ENCODE measurements at regions not wholly inside any gene's neighbourhood (a gene's known extent, or its start where the extent isn't known, plus 50 kb on each side); places are given as distances from the start of the nearest gene placed in this dataset.
A peak's percentile ranks its signal among the peaks of the same experiment; 100 is the strongest.

DNA sequence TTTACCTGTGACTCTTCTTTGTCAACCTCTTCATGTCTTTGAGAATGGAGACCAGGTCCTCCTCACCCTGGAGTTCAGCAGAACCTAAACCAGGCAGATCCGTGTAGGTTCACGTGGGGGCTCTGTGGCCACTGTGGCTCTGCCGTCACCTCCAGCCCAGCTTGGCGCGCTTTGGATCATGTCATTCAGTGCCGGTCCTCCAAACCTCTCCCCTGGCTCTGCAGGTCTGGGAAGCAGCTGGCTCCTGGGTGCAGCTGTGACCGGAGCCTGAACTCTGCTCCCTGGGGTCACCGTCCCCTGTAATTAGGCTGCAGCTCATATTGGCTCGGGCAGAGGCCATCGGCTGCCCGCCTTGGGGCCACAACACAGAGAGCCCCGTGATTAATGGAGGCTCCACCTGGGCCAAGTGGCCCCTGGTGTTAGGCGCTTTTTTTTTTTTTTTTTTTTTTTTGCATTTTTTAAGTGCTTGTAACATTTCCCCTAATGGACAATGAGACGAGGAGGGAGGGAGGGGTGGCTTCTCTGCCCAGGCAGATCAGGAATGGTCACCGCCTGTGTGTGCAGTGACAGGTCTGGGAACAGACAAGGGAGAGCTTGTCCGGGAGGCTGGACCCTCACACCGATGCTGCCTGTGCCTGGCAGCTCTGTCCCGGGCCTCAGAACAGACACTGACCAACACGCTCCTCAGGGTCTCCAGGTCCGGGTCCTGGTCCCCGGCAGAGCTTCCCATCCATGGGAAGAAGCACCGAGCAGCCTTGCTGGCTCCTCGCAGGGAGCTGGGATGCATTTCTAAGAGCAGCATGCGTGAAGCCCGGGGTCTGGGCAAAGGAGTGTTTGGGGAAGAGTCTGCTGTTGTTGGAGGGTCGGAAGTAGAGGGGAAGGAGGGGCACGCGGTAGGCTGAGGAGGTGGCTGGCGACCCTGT is 247.9 kb downstream of the SEC14L1 start:
- peak in 1 of 2 donors; percentile 8 for ATAC-seq (ENCODE audit: low read depth in 2 of 2)
- Histone ChIP-seq H3K4me3 (ENCODE audit: low read depth, low read length) (no peak overlapping the region), H3K4me1 (ENCODE audit: control insufficient read depth, insufficient read depth, low read length, poor library complexity, severe bottlenecking) (peaks cover 76% of the 10 kb centered on the region), H3K9me3 (ENCODE audit: control insufficient read depth in 2 of 2, low read length in 2 of 2) (no peaks in the 10 kb centered on the region), H3K27me3 (ENCODE audit: control insufficient read depth, insufficient read depth, low read length) (no peaks in the 10 kb centered on the region), H3K27ac (ENCODE audit: insufficient read depth, low read length, poor library complexity, severe bottlenecking) (peak overlapping the region; percentile 70), H3K36me3 (ENCODE audit: control insufficient read depth, insufficient read depth, low read length) (no peaks in the 10 kb centered on the region)
- Mint-ChIP-seq H3K4me3 (peak overlapping the region; percentile 76 to 92 (median 86)), H3K36me3 (no peaks in the 10 kb centered on the region), H3K27ac (peak overlapping the region; percentile 90 to 95 (median 94)), H3K9me3 (no peaks in the 10 kb centered on the region), H3K4me1 (peaks cover 6 to 86% (median 32%) of the 10 kb centered on the region in 4 donors), H3K27me3 (no peaks in the 10 kb centered on the region)
- DNase-seq: no peak

DNA sequence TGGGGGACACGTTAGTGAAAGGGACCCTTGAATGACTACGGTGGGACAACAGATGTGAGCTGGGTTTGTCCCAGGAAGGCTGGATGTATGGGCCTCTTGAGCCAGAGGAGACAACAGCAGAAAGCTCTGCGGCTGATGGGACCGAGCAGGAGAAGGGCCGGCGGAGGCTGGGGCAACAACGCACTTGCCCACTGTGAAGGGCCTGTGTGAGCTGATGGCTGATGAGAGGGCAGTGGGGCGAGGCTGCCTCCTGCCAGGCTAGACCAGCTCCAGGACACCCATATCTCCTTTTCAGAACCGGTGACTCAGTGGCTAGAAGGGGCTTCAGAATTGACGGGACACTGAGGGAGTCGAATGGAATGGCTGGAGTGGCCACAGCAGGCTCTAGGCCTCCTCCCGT is 250.1 kb downstream of the SEC14L1 start:
- ATAC-seq (ENCODE audit: low read depth in 2 of 2): no peak
- H3K4me1 ChIP-seq (ENCODE audit: control insufficient read depth, insufficient read depth, low read length, poor library complexity, severe bottlenecking): peaks cover 74% of the 10 kb centered on the region
- H3K27me3 ChIP-seq (ENCODE audit: control insufficient read depth, insufficient read depth, low read length): no peaks in the 10 kb centered on the region

GRCh38 chr17:77391668-77392375 is 251.1 kb downstream of the SEC14L1 start:
- Mint-ChIP-seq H3K4me1 (peaks cover 4 to 82% (median 29%) of the 10 kb centered on the region in 4 donors), H3K27me3 (no peaks in the 10 kb centered on the region), H3K36me3 (no peaks in the 10 kb centered on the region), H3K9me3 (no peaks in the 10 kb centered on the region), H3K27ac (peak overlapping the region; percentile 66 to 86 (median 81)), H3K4me3 (peak overlapping the region; percentile 33 to 92 (median 50))
- peak in 1 of 3 donors; percentile 75 for DNase-seq
- Histone ChIP-seq H3K4me3 (ENCODE audit: low read depth, low read length) (peak overlapping the region; percentile 19), H3K9me3 (ENCODE audit: control insufficient read depth in 2 of 2, low read length in 2 of 2) (no peaks in the 10 kb centered on the region), H3K36me3 (ENCODE audit: control insufficient read depth, insufficient read depth, low read length) (no peaks in the 10 kb centered on the region), H3K27ac (ENCODE audit: insufficient read depth, low read length, poor library complexity, severe bottlenecking) (peak overlapping the region; percentile 18), H3K27me3 (ENCODE audit: control insufficient read depth, insufficient read depth, low read length) (no peaks in the 10 kb centered on the region), H3K4me1 (ENCODE audit: control insufficient read depth, insufficient read depth, low read length, poor library complexity, severe bottlenecking) (peaks cover 64% of the 10 kb centered on the region)
- peak; percentile 50 to 54 for ATAC-seq (ENCODE audit: low read depth in 2 of 2)

More for the DNA sequence above, 250.1 kb downstream of the SEC14L1 start:
- peaks cover 4 to 83% (median 32%) of the 10 kb centered on the region in 4 donors for H3K4me1 Mint-ChIP-seq
- H3K9me3 ChIP-seq (ENCODE audit: control insufficient read depth in 2 of 2, low read length in 2 of 2): no peaks in the 10 kb centered on the region
- no peak overlapping the region for H3K27ac ChIP-seq (ENCODE audit: insufficient read depth, low read length, poor library complexity, severe bottlenecking)
- H3K36me3 ChIP-seq (ENCODE audit: control insufficient read depth, insufficient read depth, low read length): no peaks in the 10 kb centered on the region
- H3K4me3 ChIP-seq (ENCODE audit: low read depth, low read length): no peak overlapping the region
- H3K27me3 Mint-ChIP-seq: no peaks in the 10 kb centered on the region
- no peaks in the 10 kb centered on the region for H3K36me3 Mint-ChIP-seq
- no peaks in the 10 kb centered on the region for H3K9me3 Mint-ChIP-seq
- no peak for DNase-seq
- peak overlapping the region; percentile 32 to 81 (median 75) for H3K27ac Mint-ChIP-seq
- peak overlapping the region in 3 of 4 donors; percentile 57 to 92 (median 69) for H3K4me3 Mint-ChIP-seq

- DNase-seq (no peak), ATAC-seq (ENCODE audit: low read depth in 2 of 2) (no peak)
- Histone ChIP-seq H3K27ac (ENCODE audit: insufficient read depth, low read length, poor library complexity, severe bottlenecking) (peak overlapping the region; percentile 18), H3K4me3 (ENCODE audit: low read depth, low read length) (no peak overlapping the region), H3K9me3 (ENCODE audit: control insufficient read depth in 2 of 2, low read length in 2 of 2) (no peaks in the 10 kb centered on the region), H3K36me3 (ENCODE audit: control insufficient read depth, insufficient read depth, low read length) (no peaks in the 10 kb centered on the region), H3K4me1 (ENCODE audit: control insufficient read depth, insufficient read depth, low read length, poor library complexity, severe bottlenecking) (peaks cover 58% of the 10 kb centered on the region), H3K27me3 (ENCODE audit: control insufficient read depth, insufficient read depth, low read length) (no peaks in the 10 kb centered on the region)
- H3K27me3 Mint-ChIP-seq: no peaks in the 10 kb centered on the region
- H3K4me1 Mint-ChIP-seq: peaks cover 4 to 80% (median 25%) of the 10 kb centered on the region in 4 donors
- H3K9me3 Mint-ChIP-seq: no peaks in the 10 kb centered on the region
- H3K27ac Mint-ChIP-seq: peak overlapping the region; percentile 66 to 81 (median 79)
- peak overlapping the region in 1 of 4 donors; percentile 92 for H3K4me3 Mint-ChIP-seq
- H3K36me3 Mint-ChIP-seq: peaks cover 4% of the 10 kb centered on the region
These were observed 251.9 kb downstream of the SEC14L1 start for GRCh38 chr17:77392376-77393273.

DNA sequence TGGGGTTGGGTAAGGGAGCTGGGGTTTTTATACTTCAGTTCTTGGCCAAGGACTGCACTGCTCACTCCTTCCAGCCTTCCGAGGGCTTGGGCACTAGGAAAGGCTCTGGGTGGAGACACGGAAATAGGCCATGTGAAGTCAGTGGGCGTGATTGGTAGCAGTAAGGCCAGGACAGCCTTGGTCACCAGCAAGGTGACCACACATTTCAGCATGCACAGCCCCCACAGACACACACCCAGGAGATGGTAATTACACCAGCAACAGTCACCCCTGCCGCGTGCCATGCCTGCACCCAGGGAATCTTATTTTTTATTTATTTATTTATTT is 252.5 kb downstream of the SEC14L1 start:
- H3K36me3 Mint-ChIP-seq: peaks cover 4% of the 10 kb centered on the region
- no peaks in the 10 kb centered on the region for H3K27me3 ChIP-seq (ENCODE audit: control insufficient read depth, insufficient read depth, low read length)
- H3K4me3 Mint-ChIP-seq: peak overlapping the region in 1 of 4 donors; percentile 43
- DNase-seq (no peak), ATAC-seq (ENCODE audit: low read depth in 2 of 2) (no peak)
- peaks cover 57% of the 10 kb centered on the region for H3K4me1 ChIP-seq (ENCODE audit: control insufficient read depth, insufficient read depth, low read length, poor library complexity, severe bottlenecking)
- H3K9me3 ChIP-seq (ENCODE audit: control insufficient read depth in 2 of 2, low read length in 2 of 2): no peaks in the 10 kb centered on the region
- H3K36me3 ChIP-seq (ENCODE audit: control insufficient read depth, insufficient read depth, low read length): no peaks in the 10 kb centered on the region
- no peak overlapping the region for H3K27ac ChIP-seq (ENCODE audit: insufficient read depth, low read length, poor library complexity, severe bottlenecking)
- no peak overlapping the region for H3K4me3 ChIP-seq (ENCODE audit: low read depth, low read length)
- H3K4me1 Mint-ChIP-seq: peaks cover 4 to 83% (median 28%) of the 10 kb centered on the region in 4 donors
- no peaks in the 10 kb centered on the region for H3K27me3 Mint-ChIP-seq
- H3K27ac Mint-ChIP-seq: no peak overlapping the region
- H3K9me3 Mint-ChIP-seq: no peaks in the 10 kb centered on the region

GRCh38 chr17:77393867-77394539 is 253.2 kb downstream of the SEC14L1 start:
- Mint-ChIP-seq H3K4me1 (peaks cover 4 to 83% (median 30%) of the 10 kb centered on the region in 4 donors), H3K4me3 (peak overlapping the region in 2 of 4 donors; percentile 19 to 52), H3K27ac (peak overlapping the region; percentile 15 to 79 (median 59)), H3K27me3 (no peaks in the 10 kb centered on the region), H3K9me3 (no peaks in the 10 kb centered on the region), H3K36me3 (peaks cover 6% of the 10 kb centered on the region)
- Histone ChIP-seq H3K36me3 (ENCODE audit: control insufficient read depth, insufficient read depth, low read length) (no peaks in the 10 kb centered on the region), H3K9me3 (ENCODE audit: control insufficient read depth in 2 of 2, low read length in 2 of 2) (no peaks in the 10 kb centered on the region), H3K4me1 (ENCODE audit: control insufficient read depth, insufficient read depth, low read length, poor library complexity, severe bottlenecking) (peaks cover 57% of the 10 kb centered on the region), H3K4me3 (ENCODE audit: low read depth, low read length) (no peak overlapping the region), H3K27me3 (ENCODE audit: control insufficient read depth, insufficient read depth, low read length) (no peaks in the 10 kb centered on the region), H3K27ac (ENCODE audit: insufficient read depth, low read length, poor library complexity, severe bottlenecking) (no peak overlapping the region)
- DNase-seq (no peak), ATAC-seq (ENCODE audit: low read depth in 2 of 2) (no peak)
